Smooth muscle cell (in vitro differentiated cells): ENCODE measurements at regions not wholly inside any gene's neighbourhood (a gene's known extent, or its start where the extent isn't known, plus 50 kb on each side); places are given as distances from the start of the nearest gene placed in this dataset.

Experiments
- DNase-seq: peaks from one replicate; lab custom pipeline; 2025; ENCODE audit not compliant: unreplicated experiment; lab: John Stamatoyannopoulos, UW
- H2AFZ ChIP-seq: fragments of 200-600 bp; sonication (generic); 2 replicates; pipeline ENCODE4 v1.6.0; 2016; ENCODE audit warnings: antibody characterized with exemption, low read depth, mild to moderate bottlenecking
- H3F3A ChIP-seq: fragments of 200-600 bp; sonication (generic); 2 replicates; pipeline ENCODE4 v1.6.0; 2017; ENCODE audit warnings: antibody characterized with exemption, low read depth
- H3K27ac ChIP-seq: fragments of 200-600 bp; sonication (generic); 2 replicates; pipeline ENCODE4 v1.5.1; 2016; ENCODE audit warnings: low read depth, mild to moderate bottlenecking
- H3K27me3 ChIP-seq: fragments of 200-600 bp; sonication (generic); 2 replicates; pipeline ENCODE4 v1.6.1; 2016; ENCODE audit warnings: low read depth, mild to moderate bottlenecking
- H3K36me3 ChIP-seq: fragments of 200-600 bp; sonication (generic); 2 replicates; pipeline ENCODE4 v1.5.1; 2016; ENCODE audit warnings: low read depth
- H3K4me1 ChIP-seq: fragments of 200-600 bp; sonication (generic); 2 replicates; pipeline ENCODE4 v1.5.1; 2016; ENCODE audit warnings: low read depth
- H3K4me2 ChIP-seq: fragments of 200-600 bp; sonication (generic); 2 replicates; pipeline ENCODE4 v1.6.0; 2016; ENCODE audit warnings: mild to moderate bottlenecking
- H3K4me3 ChIP-seq: fragments of 200-600 bp; sonication (generic); 2 replicates; pipeline ENCODE4 v1.5.1; 2016; ENCODE audit warnings: mild to moderate bottlenecking
- H3K79me2 ChIP-seq: fragments of 200-600 bp; sonication (generic); 2 replicates; pipeline ENCODE4 v1.6.0; 2016; ENCODE audit warnings: low read depth, mild to moderate bottlenecking
- H3K9ac ChIP-seq: fragments of 200-600 bp; sonication (generic); 2 replicates; pipeline ENCODE4 v1.6.0; 2016; ENCODE audit warnings: low read depth
- H3K9me3 ChIP-seq: fragments of 200-600 bp; sonication (generic); replicated peaks from 2 replicates; pipeline ENCODE4 v1.5.1; 2016; ENCODE audit warnings: low read depth
- H4K20me1 ChIP-seq: fragments of 200-600 bp; sonication (generic); 2 replicates; pipeline ENCODE4 v1.6.0; 2016; ENCODE audit warnings: low read depth
- CTCF ChIP-seq: fragments of 200-600 bp; sonication (generic); IDR thresholded peaks from 2 replicates; pipeline ENCODE4 v1.5.1; 2017; ENCODE audit warnings: borderline replicate concordance, mild to moderate bottlenecking, antibody characterized with exemption; ENCODE audit not compliant: insufficient read depth, poor library complexity, severe bottlenecking
- WGBS: methylation state at CpG from one replicate; pipeline ENCODE4 v1.1.7; 2016; ENCODE audit warnings: low lambda C conversion rate; 5-methylcytosine and 5-hydroxymethylcytosine counted together

GRCh38 chr2:6203291-6203959 lies 511.2 kb downstream of the SOX11 start:
- H3K4me2 ChIP-seq = no peak overlapping the region
- no peak for TF ChIP-seq CTCF

GRCh38 chr2:6206882-6207281 lies 514.7 kb downstream of the SOX11 start:
- Histone ChIP-seq H3K4me3 (no peak overlapping the region), H3F3A (no peaks in the 10 kb centered on the region), H3K79me2 (no peaks in the 10 kb centered on the region), H3K36me3 (no peaks in the 10 kb centered on the region), H3K4me1 (peaks cover 4% of the 10 kb centered on the region), H4K20me1 (no peaks in the 10 kb centered on the region), H3K9me3 (no peaks in the 10 kb centered on the region), H2AFZ (no peak overlapping the region), H3K9ac (no peak overlapping the region), H3K4me2 (no peak overlapping the region), H3K27me3 (no peaks in the 10 kb centered on the region), H3K27ac (no peak overlapping the region)
- TF ChIP-seq CTCF = no peak
- no peak for DNase-seq
- WGBS = 92% methylated on average over 8 of the region's 8 CpGs

More at GRCh38 chr2:6203291-6203959, 511.2 kb downstream of the SOX11 start:
- H4K20me1 ChIP-seq = no peaks in the 10 kb centered on the region
- H3K9me3 ChIP-seq = no peaks in the 10 kb centered on the region
- H3K4me1 ChIP-seq = no peaks in the 10 kb centered on the region
- H3K4me3 ChIP-seq = peak overlapping the region; percentile 12
- no peak overlapping the region for H2AFZ ChIP-seq
- 79% methylated on average over 5 of the region's 5 CpGs for WGBS
- DNase-seq = no peak
- H3K9ac ChIP-seq = no peak overlapping the region
- H3K79me2 ChIP-seq = no peaks in the 10 kb centered on the region
- H3F3A ChIP-seq = no peaks in the 10 kb centered on the region
- no peaks in the 10 kb centered on the region for H3K36me3 ChIP-seq
- H3K27ac ChIP-seq = no peak overlapping the region
- H3K27me3 ChIP-seq = no peaks in the 10 kb centered on the region

- 75% methylated on average over 1 of the region's 1 CpG for WGBS
- no peak overlapping the region for H3K4me3 ChIP-seq
- H3K79me2 ChIP-seq = no peaks in the 10 kb centered on the region
- no peak overlapping the region for H3K4me2 ChIP-seq
- no peak for TF ChIP-seq CTCF
- H3K27me3 ChIP-seq = no peaks in the 10 kb centered on the region
- H3K4me1 ChIP-seq = peaks cover 7% of the 10 kb centered on the region
- no peaks in the 10 kb centered on the region for H3F3A ChIP-seq
- no peaks in the 10 kb centered on the region for H3K9me3 ChIP-seq
- DNase-seq = no peak
- no peak overlapping the region for H3K9ac ChIP-seq
- no peak overlapping the region for H3K27ac ChIP-seq
- no peaks in the 10 kb centered on the region for H3K36me3 ChIP-seq
- H2AFZ ChIP-seq = peak overlapping the region; percentile 30
- H4K20me1 ChIP-seq = no peaks in the 10 kb centered on the region
These were observed 519.1 kb downstream of the SOX11 start for GRCh38 chr2:6211236-6211635.

GRCh38 chr2:6212491-6212890 lies 520.3 kb downstream of the SOX11 start:
- H3K9ac ChIP-seq = no peak overlapping the region
- no peaks in the 10 kb centered on the region for H3K79me2 ChIP-seq
- WGBS = 83% methylated on average over 6 of the region's 6 CpGs
- H3F3A ChIP-seq = no peaks in the 10 kb centered on the region
- H3K4me1 ChIP-seq = peaks cover 7% of the 10 kb centered on the region
- no peak for DNase-seq
- no peaks in the 10 kb centered on the region for H3K27me3 ChIP-seq
- no peak overlapping the region for H3K27ac ChIP-seq
- no peaks in the 10 kb centered on the region for H3K36me3 ChIP-seq
- H3K9me3 ChIP-seq = no peaks in the 10 kb centered on the region
- H2AFZ ChIP-seq = no peak overlapping the region
- no peak overlapping the region for H3K4me3 ChIP-seq
- TF ChIP-seq CTCF = no peak
- no peaks in the 10 kb centered on the region for H4K20me1 ChIP-seq
- no peak overlapping the region for H3K4me2 ChIP-seq
